Right lobe of liver (tissue), 6 donors: ENCODE measurements at regions not wholly inside any gene's neighbourhood (a gene's known extent, or its start where the extent isn't known, plus 50 kb on each side); places are given as distances from the start of the nearest gene placed in this dataset.

Source experiments
- ATAC-seq, 4 donors: fragments of 200-7000 bp; cut with Tn5 transposase; one replicate each; pipeline ENCODE4 v1.9.1; 2020; ENCODE audit warnings: mild to moderate bottlenecking in 4 of 4, moderate library complexity in 4 of 4
- DNase-seq, 3 donors: peaks; one replicate each; pipeline ENCODE4 v3.0.0-alpha.2; 2020
- H3K27ac ChIP-seq, 3 donors: fragments of 200-600 bp; one replicate each; pipeline ENCODE4 v1.8.0; 2022
- H3K27me3 ChIP-seq, 2 donors: fragments of 200-600 bp; one replicate each; pipeline ENCODE4 v1.8.0; 2022
- H3K36me3 ChIP-seq, 4 donors: fragments of 200-600 bp; sonication (generic) in 1 of 4; one replicate each; pipeline versions ENCODE4 v1.5.1 to v1.8.0; 2017 to 2022; ENCODE audit warnings: control low read depth in 1 of 4
- H3K4me1 ChIP-seq, 4 donors: fragments of 200-600 bp; sonication (generic) in 1 of 4; one replicate each; pipeline versions ENCODE4 v1.5.1 to v1.8.0; 2017 to 2022; ENCODE audit warnings: control low read depth in 1 of 4
- H3K4me3 ChIP-seq, 3 donors: fragments of 200-600 bp; one replicate each; pipeline ENCODE4 v1.8.0; 2022
- H3K9me3 ChIP-seq, 4 donors: fragments of 200-600 bp; sonication (generic) in 1 of 4; one replicate each; pipeline versions ENCODE4 v1.5.1 to v1.8.0; 2017 to 2022; ENCODE audit warnings: control low read depth in 1 of 4
- POLR2A ChIP-seq: fragments of 450-650 bp; IDR thresholded peaks from one replicate; pipeline ENCODE4 v1.6.1; 2017; ENCODE audit warnings: antibody characterized with exemption, mild to moderate bottlenecking
- whole genome bisulfite sequencing: methylation state at CpG from one replicate; pipeline ENCODE4 v1.1.6; 2018; ENCODE audit warnings: low coverage, low lambda C conversion rate; ENCODE audit not compliant: insufficient coverage; ENCODE audit errors: missing lambda C conversion rate; 5-methylcytosine and 5-hydroxymethylcytosine counted together
- intact Hi-C, 2 donors: fragments of 100-400 bp; cut with DNase I; formaldehyde crosslinking; loops; one replicate each; pipeline versions ENCODE4 v1.11.2 to v1.14.1; 2022
- TF ChIP-seq, protein P1 (sequence below), 4 donors: fragments of 200-600 bp in 3 of 4; fragments of 450-650 bp in 1 of 4; IDR thresholded peaks; one replicate each; pipeline versions ENCODE4 v1.5.1 to v1.8.0; 2016 to 2022; ENCODE audit warnings: antibody characterized with exemption in 4 of 4, mild to moderate bottlenecking in 2 of 4
- donor health status: DM: no; HTN: yes; CAD: no.
- donor health status: DM: no; HTN: no; CAD: no.
- donor health status: DM: no; HTN: no; CAD: no.
- donor health status: DM: no; HTN: yes; CAD: no.
- donor health status: DM: no; HTN: yes; CAD: no.

DNA sequence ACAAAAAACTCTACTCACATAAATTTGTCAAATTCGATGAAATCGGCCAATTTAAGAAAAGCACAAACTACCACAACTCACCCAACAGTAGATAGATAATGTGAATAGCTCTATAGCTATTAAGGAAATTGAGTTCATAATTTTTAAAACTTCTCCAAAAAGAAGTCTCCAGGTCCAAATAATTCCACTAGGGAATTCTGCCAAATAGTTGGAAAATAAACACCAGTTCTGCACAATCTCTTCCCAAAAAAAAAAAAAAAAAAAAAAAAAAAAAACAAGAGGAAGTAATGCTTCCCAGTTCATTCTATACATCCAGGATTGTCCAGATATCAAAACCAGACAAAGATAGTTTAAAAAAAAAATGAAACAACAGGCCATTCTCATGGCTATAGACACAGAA lies 164.2 kb downstream of the POLR2M start:
- DNase-seq (no peak), ATAC-seq (no peak)
- Histone ChIP-seq H3K4me1 (no peaks in the 10 kb centered on the region), H3K4me3 (no peak overlapping the region), H3K27me3 (no peaks in the 10 kb centered on the region), H3K27ac (no peak overlapping the region), H3K36me3 (no peaks in the 10 kb centered on the region), H3K9me3 (no peaks in the 10 kb centered on the region)
- TF ChIP-seq POLR2A: no peak
- TF ChIP-seq, protein P1, sequence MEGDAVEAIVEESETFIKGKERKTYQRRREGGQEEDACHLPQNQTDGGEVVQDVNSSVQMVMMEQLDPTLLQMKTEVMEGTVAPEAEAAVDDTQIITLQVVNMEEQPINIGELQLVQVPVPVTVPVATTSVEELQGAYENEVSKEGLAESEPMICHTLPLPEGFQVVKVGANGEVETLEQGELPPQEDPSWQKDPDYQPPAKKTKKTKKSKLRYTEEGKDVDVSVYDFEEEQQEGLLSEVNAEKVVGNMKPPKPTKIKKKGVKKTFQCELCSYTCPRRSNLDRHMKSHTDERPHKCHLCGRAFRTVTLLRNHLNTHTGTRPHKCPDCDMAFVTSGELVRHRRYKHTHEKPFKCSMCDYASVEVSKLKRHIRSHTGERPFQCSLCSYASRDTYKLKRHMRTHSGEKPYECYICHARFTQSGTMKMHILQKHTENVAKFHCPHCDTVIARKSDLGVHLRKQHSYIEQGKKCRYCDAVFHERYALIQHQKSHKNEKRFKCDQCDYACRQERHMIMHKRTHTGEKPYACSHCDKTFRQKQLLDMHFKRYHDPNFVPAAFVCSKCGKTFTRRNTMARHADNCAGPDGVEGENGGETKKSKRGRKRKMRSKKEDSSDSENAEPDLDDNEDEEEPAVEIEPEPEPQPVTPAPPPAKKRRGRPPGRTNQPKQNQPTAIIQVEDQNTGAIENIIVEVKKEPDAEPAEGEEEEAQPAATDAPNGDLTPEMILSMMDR (IDR thresholded peaks at IDR 0.05): no peak
- 78% methylated on average over 2 of the region's 2 CpGs for WGBS
- intact Hi-C loops: no loop called here

DNA sequence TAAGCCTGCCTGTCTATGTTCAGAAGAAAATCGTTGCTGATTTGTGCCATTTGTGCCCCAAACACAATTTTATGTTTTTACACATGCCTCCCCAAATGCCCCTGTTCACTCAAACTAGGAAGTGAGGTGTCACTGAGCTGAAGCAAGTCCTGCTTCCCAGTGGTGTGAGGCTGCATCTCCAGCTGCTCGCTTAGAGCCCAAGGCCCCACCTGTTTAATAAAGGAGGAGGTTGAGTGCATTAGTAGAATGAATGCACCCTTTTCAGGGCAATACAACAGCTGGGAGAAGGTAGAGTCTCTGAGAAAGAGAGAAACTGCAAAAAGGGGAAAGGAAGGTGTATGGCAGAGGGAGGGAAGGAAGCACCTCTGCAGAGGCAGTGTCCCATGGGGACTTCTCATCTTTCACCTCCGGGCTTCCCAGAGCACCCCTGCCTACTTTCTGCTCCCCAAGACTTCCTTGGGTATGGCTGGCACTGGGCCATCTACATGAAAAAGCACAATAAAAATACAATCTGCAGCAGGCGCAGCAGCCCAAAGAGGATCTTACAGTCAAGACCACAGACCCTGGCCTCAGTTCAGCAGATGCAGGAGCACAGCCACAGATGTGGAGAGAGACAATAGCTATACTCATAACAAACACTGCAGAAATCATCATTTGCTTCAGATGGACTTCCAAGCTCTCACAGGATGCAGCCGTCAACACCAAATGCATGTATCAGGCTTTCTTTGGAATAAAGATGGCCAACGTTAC lies 165.9 kb downstream of the POLR2M start:
- H3K36me3 ChIP-seq: no peaks in the 10 kb centered on the region
- DNase-seq (no peak), ATAC-seq (no peak)
- H3K4me3 ChIP-seq: no peak overlapping the region
- H3K27me3 ChIP-seq: no peaks in the 10 kb centered on the region
- intact Hi-C loops: no loop called here
- 67% methylated on average over 5 of the region's 6 CpGs for WGBS
- H3K4me1 ChIP-seq: no peaks in the 10 kb centered on the region
- TF ChIP-seq, protein P1 (IDR thresholded peaks at IDR 0.05): no peak
- no peak for TF ChIP-seq POLR2A
- no peaks in the 10 kb centered on the region for H3K9me3 ChIP-seq
- no peak overlapping the region for H3K27ac ChIP-seq

- no peak for ATAC-seq
- Histone ChIP-seq H3K36me3 (no peaks in the 10 kb centered on the region), H3K27me3 (no peaks in the 10 kb centered on the region), H3K4me3 (no peak overlapping the region), H3K9me3 (no peaks in the 10 kb centered on the region), H3K27ac (no peak overlapping the region), H3K4me1 (no peaks in the 10 kb centered on the region)
- no peak for TF ChIP-seq POLR2A
- TF ChIP-seq, protein P1 (IDR thresholded peaks at IDR 0.05): no peak
- no peak for DNase-seq
- intact Hi-C loops: no loop called here
- 45% methylated on average over 2 of the region's 2 CpGs for WGBS
Observed at GRCh38 chr15:57873564-57874209, 167.2 kb downstream of the POLR2M start.

GRCh38 chr15:57875347-57875746 lies 168.8 kb downstream of the POLR2M start:
- Histone ChIP-seq H3K27ac (no peak overlapping the region), H3K27me3 (no peaks in the 10 kb centered on the region), H3K4me3 (no peak overlapping the region), H3K9me3 (no peaks in the 10 kb centered on the region), H3K36me3 (no peaks in the 10 kb centered on the region), H3K4me1 (no peaks in the 10 kb centered on the region)
- TF ChIP-seq POLR2A: no peak
- TF ChIP-seq, protein P1 (IDR thresholded peaks at IDR 0.05): no peak
- ATAC-seq: no peak
- intact Hi-C loops: no loop called here
- no peak for DNase-seq
